ENCODE measurements at regions not wholly inside any gene's neighbourhood (a gene's known extent, or its start where the extent isn't known, plus 50 kb on each side); places are given as distances from the start of the nearest gene placed in this dataset.

DNA sequence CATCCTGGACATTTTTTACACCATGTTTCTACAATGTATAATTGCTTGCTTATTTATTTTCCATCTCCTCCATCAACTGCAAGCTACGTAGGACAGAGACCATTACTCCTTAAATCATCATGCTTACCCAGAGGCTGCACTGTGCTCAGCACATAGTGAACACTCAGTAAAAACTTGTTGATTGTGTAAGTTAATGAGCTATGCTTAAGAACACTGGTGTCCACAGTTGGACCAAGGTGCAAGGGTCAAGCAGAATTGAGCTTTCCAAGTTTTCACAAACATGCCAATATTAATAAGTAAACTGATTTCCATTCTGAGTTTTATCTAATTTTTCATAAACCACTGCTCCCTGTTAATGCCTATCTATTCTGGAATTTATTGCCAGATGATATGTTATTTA lies 464.2 kb upstream of the TCF4 start:
- TF ChIP-seq CTCF (IDR thresholded peaks at IDR 0.05): no peak
- TF ChIP-seq POLR2AphosphoS5 (IDR thresholded peaks at IDR 0.05): no peak
- TF ChIP-seq POLR2A (IDR thresholded peaks at IDR 0.05; ENCODE audit: low read depth): no peak
